SU-DHL-6 (cell line): ENCODE measurements at regions not wholly inside any gene's neighbourhood (a gene's known extent, or its start where the extent isn't known, plus 50 kb on each side); places are given as distances from the start of the nearest gene placed in this dataset.

Experiments
- EZH2phosphoT487 ChIP-seq: fragments of 200-600 bp; sonication (generic), shearing (Covaris generic); conservative IDR thresholded peaks from 2 replicates; pipeline ENCODE4 v1.6.1; 2018; ENCODE audit warnings: mild to moderate bottlenecking, antibody characterized with exemption, low read length, moderate library complexity, mixed read lengths
- TF ChIP-seq, protein P1 (sequence below): fragments of 200-600 bp; sonication (generic); IDR thresholded peaks from one replicate; pipeline ENCODE4 v1.5.1; 2017; ENCODE audit warnings: antibody characterized with exemption, mild to moderate bottlenecking, low read length, moderate library complexity; ENCODE audit not compliant: insufficient read depth, poor library complexity, severe bottlenecking

DNA sequence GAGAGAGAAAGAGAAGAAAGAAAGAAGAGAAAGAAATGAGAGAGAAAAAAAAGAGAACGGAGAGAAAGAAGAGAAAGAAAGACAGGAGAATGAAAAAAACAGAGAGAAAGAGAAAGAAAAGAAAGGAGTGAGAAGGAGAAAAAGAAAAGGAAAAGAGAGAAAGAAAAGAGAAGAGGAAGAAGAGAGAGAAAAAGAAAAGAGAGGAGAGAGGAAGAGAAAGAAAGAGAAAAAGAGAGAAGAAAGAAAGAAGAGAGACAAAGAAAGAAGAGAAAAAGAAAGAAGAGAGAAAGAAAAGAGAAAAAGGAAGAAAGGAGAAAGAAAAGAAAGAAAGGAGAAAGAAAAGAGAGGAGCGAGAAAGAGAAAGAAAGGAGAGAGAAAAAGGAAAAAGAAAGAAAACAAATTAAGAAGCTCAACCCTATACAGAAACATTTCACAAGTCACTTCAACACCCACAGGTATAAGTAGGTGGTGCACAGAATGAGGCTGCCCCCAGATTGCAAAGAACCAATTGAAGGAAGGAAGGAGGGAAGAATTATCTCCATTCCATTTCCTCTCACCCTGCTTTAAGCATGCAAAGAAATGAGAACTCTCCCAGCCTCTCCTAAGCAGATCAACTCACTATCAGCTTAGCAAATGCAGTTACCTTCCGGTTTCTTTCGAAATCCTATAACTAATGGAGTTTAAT is 98.8 kb upstream of the CACNA1A start:
- TF ChIP-seq, protein P1, sequence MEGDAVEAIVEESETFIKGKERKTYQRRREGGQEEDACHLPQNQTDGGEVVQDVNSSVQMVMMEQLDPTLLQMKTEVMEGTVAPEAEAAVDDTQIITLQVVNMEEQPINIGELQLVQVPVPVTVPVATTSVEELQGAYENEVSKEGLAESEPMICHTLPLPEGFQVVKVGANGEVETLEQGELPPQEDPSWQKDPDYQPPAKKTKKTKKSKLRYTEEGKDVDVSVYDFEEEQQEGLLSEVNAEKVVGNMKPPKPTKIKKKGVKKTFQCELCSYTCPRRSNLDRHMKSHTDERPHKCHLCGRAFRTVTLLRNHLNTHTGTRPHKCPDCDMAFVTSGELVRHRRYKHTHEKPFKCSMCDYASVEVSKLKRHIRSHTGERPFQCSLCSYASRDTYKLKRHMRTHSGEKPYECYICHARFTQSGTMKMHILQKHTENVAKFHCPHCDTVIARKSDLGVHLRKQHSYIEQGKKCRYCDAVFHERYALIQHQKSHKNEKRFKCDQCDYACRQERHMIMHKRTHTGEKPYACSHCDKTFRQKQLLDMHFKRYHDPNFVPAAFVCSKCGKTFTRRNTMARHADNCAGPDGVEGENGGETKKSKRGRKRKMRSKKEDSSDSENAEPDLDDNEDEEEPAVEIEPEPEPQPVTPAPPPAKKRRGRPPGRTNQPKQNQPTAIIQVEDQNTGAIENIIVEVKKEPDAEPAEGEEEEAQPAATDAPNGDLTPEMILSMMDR = no peak
- no peak for TF ChIP-seq EZH2phosphoT487
